ENCODE measurements at regions not wholly inside any gene's neighbourhood (a gene's known extent, or its start where the extent isn't known, plus 50 kb on each side); places are given as distances from the start of the nearest gene placed in this dataset.

DNA sequence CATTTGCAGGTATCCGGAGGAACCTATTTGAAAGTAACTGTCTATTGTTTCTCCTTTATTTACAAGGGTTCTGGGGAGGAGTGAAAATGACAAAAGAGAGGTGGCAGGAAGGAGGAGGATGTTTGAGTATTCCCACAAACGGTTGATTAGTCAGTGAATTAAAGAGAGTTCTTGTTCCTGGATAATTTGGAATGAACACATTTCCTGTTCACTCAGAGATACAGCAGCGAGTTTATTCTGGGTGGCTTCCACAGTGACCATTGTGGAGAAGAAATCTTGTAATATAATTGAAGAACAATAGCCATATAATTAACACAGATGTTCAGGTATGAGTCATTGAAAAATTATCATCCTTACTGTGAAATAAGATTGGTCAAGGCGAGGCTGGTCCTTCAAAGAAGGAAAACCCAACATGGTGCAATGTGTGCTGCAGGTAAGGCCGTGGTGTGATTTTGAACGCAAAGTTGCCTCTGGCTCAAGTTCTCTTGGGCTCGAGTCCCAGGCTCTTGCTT lies 77.3 kb downstream of the NFKBIZ start:
- Histone ChIP-seq H3K79me2 (ENCODE audit: insufficient read depth, low read depth) (no peaks in the 10 kb centered on the region), H3K27me3 (ENCODE audit: insufficient read depth, low read depth) (no peaks in the 10 kb centered on the region), H2AFZ (ENCODE audit: low read depth) (no peak overlapping the region), H3K4me2 (no peak overlapping the region), H3K4me3 (IDR thresholded peaks at IDR 0.05; ENCODE audit: insufficient read depth, low read depth, low read length) (no peak overlapping the region), H3K9ac (no peak overlapping the region), H3K36me3 (ENCODE audit: insufficient read depth) (no peaks in the 10 kb centered on the region), H4K20me1 (ENCODE audit: insufficient read depth) (no peaks in the 10 kb centered on the region), H3K27ac (no peak overlapping the region), H3K4me1 (ENCODE audit: low read depth, poor library complexity, severe bottlenecking) (peaks cover 22% of the 10 kb centered on the region)
- TF ChIP-seq, protein P1, sequence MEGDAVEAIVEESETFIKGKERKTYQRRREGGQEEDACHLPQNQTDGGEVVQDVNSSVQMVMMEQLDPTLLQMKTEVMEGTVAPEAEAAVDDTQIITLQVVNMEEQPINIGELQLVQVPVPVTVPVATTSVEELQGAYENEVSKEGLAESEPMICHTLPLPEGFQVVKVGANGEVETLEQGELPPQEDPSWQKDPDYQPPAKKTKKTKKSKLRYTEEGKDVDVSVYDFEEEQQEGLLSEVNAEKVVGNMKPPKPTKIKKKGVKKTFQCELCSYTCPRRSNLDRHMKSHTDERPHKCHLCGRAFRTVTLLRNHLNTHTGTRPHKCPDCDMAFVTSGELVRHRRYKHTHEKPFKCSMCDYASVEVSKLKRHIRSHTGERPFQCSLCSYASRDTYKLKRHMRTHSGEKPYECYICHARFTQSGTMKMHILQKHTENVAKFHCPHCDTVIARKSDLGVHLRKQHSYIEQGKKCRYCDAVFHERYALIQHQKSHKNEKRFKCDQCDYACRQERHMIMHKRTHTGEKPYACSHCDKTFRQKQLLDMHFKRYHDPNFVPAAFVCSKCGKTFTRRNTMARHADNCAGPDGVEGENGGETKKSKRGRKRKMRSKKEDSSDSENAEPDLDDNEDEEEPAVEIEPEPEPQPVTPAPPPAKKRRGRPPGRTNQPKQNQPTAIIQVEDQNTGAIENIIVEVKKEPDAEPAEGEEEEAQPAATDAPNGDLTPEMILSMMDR (conservative IDR thresholded peaks at IDR 0.05; ENCODE audit: low read depth, low read length) = no peak

DNA sequence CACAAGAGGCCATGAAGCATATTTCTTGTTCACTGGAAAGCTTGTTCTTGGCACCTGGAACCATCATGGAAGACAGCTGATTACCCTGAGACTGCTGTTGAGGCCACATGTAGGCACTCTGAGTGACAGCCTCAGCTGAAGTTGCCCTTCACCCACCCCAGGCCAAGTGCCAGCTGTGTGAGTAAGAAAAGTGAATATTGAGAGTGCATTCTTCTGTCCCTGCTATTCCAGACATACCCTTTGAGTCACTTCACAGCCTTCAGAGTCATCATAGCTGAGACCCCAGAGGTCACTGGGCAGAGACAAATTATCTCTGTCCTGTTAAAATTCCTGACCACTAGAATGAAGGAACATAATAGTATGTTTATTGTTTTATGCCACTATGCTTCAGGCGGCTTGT lies 79.6 kb downstream of the NFKBIZ start:
- Histone ChIP-seq H4K20me1 (ENCODE audit: insufficient read depth) (no peaks in the 10 kb centered on the region), H3K4me2 (no peak overlapping the region), H3K36me3 (ENCODE audit: insufficient read depth) (no peaks in the 10 kb centered on the region), H3K4me1 (ENCODE audit: low read depth, poor library complexity, severe bottlenecking) (peaks cover 23% of the 10 kb centered on the region), H3K9ac (no peak overlapping the region), H3K79me2 (ENCODE audit: insufficient read depth, low read depth) (no peaks in the 10 kb centered on the region), H3K27me3 (ENCODE audit: insufficient read depth, low read depth) (no peaks in the 10 kb centered on the region), H3K27ac (no peak overlapping the region), H2AFZ (ENCODE audit: low read depth) (no peak overlapping the region), H3K4me3 (IDR thresholded peaks at IDR 0.05; ENCODE audit: insufficient read depth, low read depth, low read length) (no peak overlapping the region)
- TF ChIP-seq, protein P1 (conservative IDR thresholded peaks at IDR 0.05; ENCODE audit: low read depth, low read length) = no peak

- Histone ChIP-seq H3K9ac (no peak overlapping the region), H3K4me1 (ENCODE audit: low read depth, poor library complexity, severe bottlenecking) (peaks cover 26% of the 10 kb centered on the region), H3K4me2 (no peak overlapping the region), H3K27ac (no peak overlapping the region), H3K79me2 (ENCODE audit: insufficient read depth, low read depth) (no peaks in the 10 kb centered on the region), H2AFZ (ENCODE audit: low read depth) (no peak overlapping the region), H3K4me3 (IDR thresholded peaks at IDR 0.05; ENCODE audit: insufficient read depth, low read depth, low read length) (no peak overlapping the region), H3K27me3 (ENCODE audit: insufficient read depth, low read depth) (no peaks in the 10 kb centered on the region), H4K20me1 (ENCODE audit: insufficient read depth) (no peaks in the 10 kb centered on the region), H3K36me3 (ENCODE audit: insufficient read depth) (no peaks in the 10 kb centered on the region)
- TF ChIP-seq, protein P1 (conservative IDR thresholded peaks at IDR 0.05; ENCODE audit: low read depth, low read length) = no peak
These were observed 81.8 kb downstream of the NFKBIZ start for GRCh38 chr3:101931081-101931480.

- H3K4me2 ChIP-seq = no peak overlapping the region
- no peaks in the 10 kb centered on the region for H3K36me3 ChIP-seq (ENCODE audit: insufficient read depth)
- TF ChIP-seq, protein P1 (conservative IDR thresholded peaks at IDR 0.05; ENCODE audit: low read depth, low read length) = no peak
- no peak overlapping the region; the same call in 1 of the 2 replicates for H2AFZ ChIP-seq (ENCODE audit: low read depth)
- no peaks in the 10 kb centered on the region for H4K20me1 ChIP-seq (ENCODE audit: insufficient read depth)
- no peak overlapping the region for H3K9ac ChIP-seq
- no peak overlapping the region for H3K4me3 ChIP-seq (IDR thresholded peaks at IDR 0.05; ENCODE audit: insufficient read depth, low read depth, low read length)
- H3K79me2 ChIP-seq (ENCODE audit: insufficient read depth, low read depth) = no peaks in the 10 kb centered on the region
- H3K27me3 ChIP-seq (ENCODE audit: insufficient read depth, low read depth) = no peaks in the 10 kb centered on the region
- H3K4me1 ChIP-seq (ENCODE audit: low read depth, poor library complexity, severe bottlenecking) = peaks cover 39% of the 10 kb centered on the region
- no peak overlapping the region for H3K27ac ChIP-seq
These were observed 83.2 kb downstream of the NFKBIZ start for GRCh38 chr3:101932326-101933068.
